Urinary bladder (tissue), 3 donors: ENCODE measurements at regions not wholly inside any gene's neighbourhood (a gene's known extent, or its start where the extent isn't known, plus 50 kb on each side); places are given as distances from the start of the nearest gene placed in this dataset.
"Not testable (repeated sequence)": the region's sequence is repeated elsewhere in the genome, so short reads cannot be mapped to it uniquely, and the experiment has no call there.

ENCODE experiments used
- DNase-seq: peaks from one replicate; pipeline ENCODE4 v3.0.0-alpha.2; 2015; ENCODE audit errors: extremely low spot score
- H3K27ac ChIP-seq: one replicate; pipeline ENCODE4 v1.5.1; 2013; ENCODE audit warnings: low read depth, mild to moderate bottlenecking, moderate library complexity
- H3K36me3 ChIP-seq: one replicate; pipeline ENCODE4 v1.6.1; 2013; ENCODE audit warnings: mild to moderate bottlenecking, moderate library complexity; ENCODE audit not compliant: insufficient read depth
- H3K4me1 ChIP-seq: one replicate; pipeline ENCODE4 v1.6.1; 2013; ENCODE audit warnings: mild to moderate bottlenecking, moderate library complexity; ENCODE audit not compliant: insufficient read depth
- H3K4me3 ChIP-seq: one replicate; pipeline ENCODE4 v1.5.1; 2013; ENCODE audit warnings: low read depth, low read length
- WGBS: extraction: QIAGEN DNeasy Blood & Tissue Kit; methylation state at CpG from one replicate; pipeline ENCODE4 v1.1.7; 2013; 5-methylcytosine and 5-hydroxymethylcytosine counted together
- donor health status: healthy with polysubstance abuse.
- donor health status: healthy.

DNA sequence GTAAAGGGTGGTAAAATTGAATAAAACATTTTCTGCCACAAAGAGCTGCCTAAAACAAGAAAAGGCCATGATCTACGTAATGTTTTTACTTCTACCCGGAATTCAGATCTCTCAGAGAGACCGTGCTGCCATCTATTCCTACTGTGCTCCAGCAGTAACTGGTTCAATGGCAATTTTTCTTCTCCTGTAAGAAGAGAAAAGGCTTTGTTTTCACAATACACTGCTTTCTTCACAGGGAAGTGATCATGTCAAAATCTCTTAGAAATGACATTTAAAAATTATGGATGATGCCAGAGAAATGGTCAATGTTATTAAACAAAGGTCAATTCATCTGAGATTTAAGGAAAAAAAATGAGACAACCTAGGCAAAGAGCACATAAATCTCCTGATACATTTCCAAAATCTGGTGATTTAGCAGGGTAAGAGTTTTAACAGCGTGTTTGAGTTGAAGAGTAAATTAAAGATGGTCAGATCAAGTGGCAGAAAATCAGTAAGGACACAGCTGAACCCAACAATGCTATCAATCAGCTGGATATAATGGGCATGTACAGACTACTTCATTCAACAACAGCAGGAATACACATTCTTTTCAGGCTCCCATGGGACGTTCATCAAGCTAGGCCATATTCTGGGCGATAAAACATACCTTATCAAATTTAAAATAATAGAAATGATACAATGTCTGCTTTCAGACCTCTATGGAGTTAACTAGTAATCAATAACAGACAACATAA, 523.1 kb downstream of the CHSY3 start:
- no peaks in the 10 kb centered on the region for H3K36me3 ChIP-seq
- no peak overlapping the region for H3K27ac ChIP-seq
- no peak for DNase-seq
- 90% methylated on average over 6 of the region's 6 CpGs for WGBS
- no peak overlapping the region for H3K4me3 ChIP-seq
- H3K4me1 ChIP-seq: no peaks in the 10 kb centered on the region

DNA sequence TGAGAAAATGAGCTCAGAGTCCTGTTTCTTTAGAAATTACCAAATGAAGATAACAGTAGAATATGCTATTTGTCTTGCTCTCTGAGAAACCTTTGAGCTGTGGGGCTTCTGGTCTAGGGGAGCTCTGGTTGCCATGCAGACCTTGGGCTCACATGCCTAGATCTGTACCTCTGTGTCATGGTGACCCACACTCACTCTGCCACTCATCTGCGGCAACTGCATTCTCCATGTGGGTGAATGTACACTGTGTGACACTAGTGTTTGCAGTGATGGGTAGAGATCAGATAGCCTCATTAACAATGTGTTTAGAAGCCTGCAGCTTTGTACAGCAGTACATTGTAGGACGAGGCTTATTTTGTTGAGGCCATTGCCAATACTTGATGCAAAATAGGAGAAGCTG, 521.2 kb downstream of the CHSY3 start:
- no peaks in the 10 kb centered on the region for H3K4me1 ChIP-seq
- H3K4me3 ChIP-seq: no peak overlapping the region
- no peaks in the 10 kb centered on the region for H3K36me3 ChIP-seq
- no peak for DNase-seq
- WGBS: 87% methylated on average over 2 of the region's 2 CpGs
- H3K27ac ChIP-seq: no peak overlapping the region

DNA sequence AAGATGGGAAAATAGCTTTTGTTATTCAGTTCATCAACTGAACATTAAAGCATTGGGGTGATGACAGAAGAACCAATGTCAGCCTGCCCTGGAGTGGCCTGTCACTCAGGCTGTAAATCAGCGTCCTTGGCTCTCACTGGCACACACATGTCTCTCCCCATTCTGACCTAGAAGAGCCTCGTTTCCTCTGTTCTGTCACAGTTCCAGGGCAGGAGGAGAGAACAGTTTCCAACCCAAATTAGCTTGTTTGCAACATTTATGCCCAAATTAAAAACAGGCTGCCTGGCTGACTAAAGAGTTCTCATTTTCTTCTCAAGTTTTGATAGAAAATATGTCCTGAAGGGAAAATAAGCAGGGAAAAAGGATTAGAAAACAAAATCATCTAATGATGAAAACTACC, 520.1 kb downstream of the CHSY3 start:
- H3K4me1 ChIP-seq: no peaks in the 10 kb centered on the region
- 63% methylated on average over 2 of the region's 2 CpGs for WGBS
- no peak overlapping the region for H3K4me3 ChIP-seq
- no peaks in the 10 kb centered on the region for H3K36me3 ChIP-seq
- DNase-seq: no peak
- no peak overlapping the region for H3K27ac ChIP-seq

GRCh38 chr5:130402906-130403305, 498.6 kb downstream of the CHSY3 start:
- H3K4me1 ChIP-seq: no peaks in the 10 kb centered on the region
- no peak overlapping the region for H3K27ac ChIP-seq
- 70% methylated on average over 7 of the region's 7 CpGs for WGBS
- no peak overlapping the region for H3K4me3 ChIP-seq
- DNase-seq: no peak
- no peaks in the 10 kb centered on the region for H3K36me3 ChIP-seq

DNA sequence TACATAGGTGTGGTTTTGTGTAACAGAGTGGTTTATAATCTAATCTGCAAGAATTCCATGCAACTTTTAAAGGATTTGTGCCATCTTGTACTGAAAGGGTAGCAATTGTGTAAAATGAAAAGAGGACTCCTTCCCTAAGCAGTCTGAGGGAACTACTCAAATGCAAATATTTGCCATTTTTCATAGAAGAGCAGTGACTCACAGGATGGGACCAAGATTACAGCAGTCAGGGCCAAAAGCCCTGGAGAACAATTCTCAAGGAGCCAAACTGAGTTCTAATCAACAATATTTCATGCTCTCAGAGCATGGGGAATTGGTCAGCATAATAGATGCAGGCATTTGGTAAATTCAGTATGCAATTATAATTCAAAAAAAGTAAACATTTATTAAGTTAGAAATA, 495.8 kb downstream of the CHSY3 start:
- DNase-seq: no peak
- no peaks in the 10 kb centered on the region for H3K36me3 ChIP-seq
- H3K27ac ChIP-seq: no peak overlapping the region
- H3K4me1 ChIP-seq: no peaks in the 10 kb centered on the region
- no peak overlapping the region for H3K4me3 ChIP-seq

DNA sequence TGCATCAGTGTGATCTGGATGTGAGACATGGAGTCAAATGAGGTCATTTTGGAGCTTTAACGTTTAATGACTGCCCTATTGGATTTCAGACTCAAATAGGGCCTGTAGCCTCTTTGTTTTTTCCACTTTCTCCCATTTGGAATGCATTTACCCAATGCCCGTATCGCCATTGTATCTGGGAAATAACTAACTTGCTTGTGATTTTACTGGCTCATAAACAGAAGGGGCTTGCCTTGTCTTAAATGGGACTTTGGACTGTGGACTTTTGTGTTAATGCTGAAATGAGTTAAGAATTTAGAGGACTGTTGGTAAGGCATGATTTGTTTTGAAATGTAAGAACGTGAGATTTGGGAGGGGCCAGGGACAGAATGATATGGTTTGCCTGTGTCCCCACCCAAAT, 494.6 kb downstream of the CHSY3 start:
- no peak overlapping the region for H3K4me3 ChIP-seq
- no peak for DNase-seq
- H3K36me3 ChIP-seq: no peaks in the 10 kb centered on the region
- H3K27ac ChIP-seq: no peak overlapping the region
- no peaks in the 10 kb centered on the region for H3K4me1 ChIP-seq
- 89% methylated on average over 4 of the region's 4 CpGs for WGBS

DNA sequence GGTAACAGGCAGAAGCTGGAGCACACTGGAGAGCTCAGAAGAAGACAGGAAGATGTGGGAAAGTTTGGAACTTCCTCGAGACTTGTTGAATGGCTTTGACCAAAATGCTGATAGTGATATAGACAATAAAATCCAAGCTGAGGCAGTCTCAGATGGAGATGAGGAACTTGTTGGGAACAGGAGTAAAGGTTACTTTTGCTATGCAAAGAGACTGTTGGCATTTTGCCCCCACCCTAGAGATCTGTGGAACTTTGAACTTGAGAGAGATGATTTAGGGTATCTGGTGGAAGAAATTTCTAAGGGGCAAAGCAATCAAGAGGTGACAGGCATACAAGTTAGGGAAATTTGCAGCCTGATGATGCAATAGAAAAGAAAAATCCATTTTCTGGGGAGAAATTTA, 493.5 kb downstream of the CHSY3 start:
- WGBS: 93% methylated on average over 1 of the region's 1 CpG
- DNase-seq, H3K4me1 ChIP-seq, H3K4me3 ChIP-seq, H3K36me3 ChIP-seq, H3K27ac ChIP-seq: not testable (repeated sequence)

DNA sequence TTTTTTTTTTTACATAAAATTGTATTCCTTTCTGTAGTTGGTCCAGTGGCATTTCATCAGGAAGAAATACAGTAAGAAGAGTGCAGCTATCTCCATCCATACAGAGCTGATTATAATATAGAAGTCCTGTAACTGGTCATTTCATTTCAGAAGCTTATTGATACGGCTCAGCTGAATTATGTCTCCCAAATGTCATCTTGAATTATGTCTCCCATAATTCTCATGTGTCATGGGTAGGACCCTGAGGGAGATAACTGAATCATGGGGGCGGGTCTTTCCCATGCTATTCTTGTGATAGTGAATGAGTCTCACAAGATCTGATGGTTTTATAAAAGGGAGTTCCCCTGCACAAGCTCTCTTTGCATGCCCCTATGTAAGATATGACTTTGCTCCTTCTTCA, 492.9 kb downstream of the CHSY3 start:
- no peak overlapping the region for H3K4me3 ChIP-seq
- DNase-seq: no peak
- H3K36me3 ChIP-seq: no peaks in the 10 kb centered on the region
- no peak overlapping the region for H3K27ac ChIP-seq
- 90% methylated on average over 2 of the region's 2 CpGs for WGBS
- H3K4me1 ChIP-seq: no peaks in the 10 kb centered on the region

DNA sequence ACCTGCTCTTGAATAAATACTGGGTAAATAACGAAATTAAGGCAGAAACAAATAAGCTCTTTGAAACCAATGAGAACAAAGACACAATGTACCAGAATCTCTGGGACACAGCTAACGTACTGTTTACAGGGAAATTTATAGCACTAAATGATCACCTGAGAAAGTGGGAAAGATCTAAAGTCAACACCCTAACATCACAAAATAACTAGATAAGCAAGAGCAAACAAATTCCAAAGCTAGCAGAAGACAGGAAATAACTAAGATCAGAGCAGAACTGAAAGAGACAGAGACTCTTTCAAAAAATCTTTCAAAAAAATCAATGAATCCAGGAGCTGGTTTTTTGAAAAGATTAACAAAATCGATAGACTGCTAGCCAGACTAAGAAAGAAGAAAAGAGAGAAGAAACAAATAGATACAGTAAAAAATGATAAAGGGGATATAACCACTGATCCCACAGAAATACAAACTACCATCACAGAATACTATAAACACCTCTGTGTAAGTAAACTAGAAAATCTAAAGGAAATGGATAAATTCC, 487.5 kb downstream of the CHSY3 start:
- not testable (repeated sequence) for DNase-seq, H3K27ac ChIP-seq, H3K4me1 ChIP-seq, H3K36me3 ChIP-seq, H3K4me3 ChIP-seq
- 70% methylated on average over 3 of the region's 3 CpGs for WGBS

DNA sequence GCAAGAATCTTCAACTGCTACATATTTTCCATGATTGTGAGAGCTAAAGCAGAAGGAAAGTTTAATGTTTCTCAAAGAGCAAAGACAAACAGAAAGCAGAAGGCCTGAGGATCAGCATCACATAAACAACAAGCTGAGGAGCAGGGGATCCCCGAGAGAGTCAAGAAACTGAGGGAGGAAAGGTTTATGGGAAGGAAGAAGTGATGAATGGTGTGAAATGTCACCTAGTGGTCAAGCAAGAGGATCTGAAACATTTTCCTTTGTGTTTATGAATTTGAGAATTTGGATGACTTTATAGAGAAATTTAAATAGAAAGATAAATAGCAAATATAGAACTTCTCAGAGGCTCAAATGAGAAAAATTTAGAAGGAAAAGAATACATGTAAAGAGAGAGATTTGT, 481.9 kb downstream of the CHSY3 start:
- H3K4me3 ChIP-seq: no peak overlapping the region
- no peak overlapping the region for H3K27ac ChIP-seq
- no peak for DNase-seq
- WGBS: 17% methylated on average over 1 of the region's 1 CpG
- H3K4me1 ChIP-seq: no peaks in the 10 kb centered on the region
- H3K36me3 ChIP-seq: no peaks in the 10 kb centered on the region

GRCh38 chr5:130385656-130386055, 481.4 kb downstream of the CHSY3 start:
- Histone ChIP-seq H3K27ac (no peak overlapping the region), H3K4me1 (no peaks in the 10 kb centered on the region), H3K4me3 (no peak overlapping the region), H3K36me3 (no peaks in the 10 kb centered on the region)
- 28% methylated on average over 2 of the region's 2 CpGs for WGBS
- no peak for DNase-seq

- 59% methylated on average over 2 of the region's 2 CpGs for WGBS
Measured at GRCh38 chr5:130365956-130366355, 461.7 kb downstream of the CHSY3 start.

DNA sequence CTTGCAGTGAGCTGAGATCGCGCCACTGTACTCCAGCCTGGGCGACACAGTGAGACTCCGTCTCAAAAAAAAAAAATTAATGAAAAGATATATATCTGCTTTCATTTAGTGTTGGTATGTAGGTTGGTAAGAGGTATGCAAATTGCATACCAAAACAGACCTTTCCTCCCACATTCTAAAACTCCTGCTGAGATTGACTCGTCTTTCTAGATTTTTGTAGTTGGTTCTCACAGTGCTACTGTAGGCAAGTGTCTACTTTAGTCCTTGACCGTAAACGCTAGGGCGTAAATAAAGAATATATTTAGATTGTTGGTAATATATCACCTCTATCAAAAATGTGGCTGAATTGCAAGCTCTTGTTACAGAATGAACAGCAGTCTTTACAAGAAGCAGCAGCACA, 445.9 kb downstream of the CHSY3 start:
- Histone ChIP-seq H3K4me3 (no peak overlapping the region), H3K36me3 (no peaks in the 10 kb centered on the region), H3K4me1 (no peaks in the 10 kb centered on the region), H3K27ac (no peak overlapping the region)
- 96% methylated on average over 8 of the region's 8 CpGs for WGBS
- no peak for DNase-seq

More at GRCh38 chr5:130365956-130366355, 461.7 kb downstream of the CHSY3 start:
- DNase-seq: no peak
- H3K27ac ChIP-seq: no peak overlapping the region
- H3K36me3 ChIP-seq: no peaks in the 10 kb centered on the region
- H3K4me3 ChIP-seq: no peak overlapping the region
- no peaks in the 10 kb centered on the region for H3K4me1 ChIP-seq

DNA sequence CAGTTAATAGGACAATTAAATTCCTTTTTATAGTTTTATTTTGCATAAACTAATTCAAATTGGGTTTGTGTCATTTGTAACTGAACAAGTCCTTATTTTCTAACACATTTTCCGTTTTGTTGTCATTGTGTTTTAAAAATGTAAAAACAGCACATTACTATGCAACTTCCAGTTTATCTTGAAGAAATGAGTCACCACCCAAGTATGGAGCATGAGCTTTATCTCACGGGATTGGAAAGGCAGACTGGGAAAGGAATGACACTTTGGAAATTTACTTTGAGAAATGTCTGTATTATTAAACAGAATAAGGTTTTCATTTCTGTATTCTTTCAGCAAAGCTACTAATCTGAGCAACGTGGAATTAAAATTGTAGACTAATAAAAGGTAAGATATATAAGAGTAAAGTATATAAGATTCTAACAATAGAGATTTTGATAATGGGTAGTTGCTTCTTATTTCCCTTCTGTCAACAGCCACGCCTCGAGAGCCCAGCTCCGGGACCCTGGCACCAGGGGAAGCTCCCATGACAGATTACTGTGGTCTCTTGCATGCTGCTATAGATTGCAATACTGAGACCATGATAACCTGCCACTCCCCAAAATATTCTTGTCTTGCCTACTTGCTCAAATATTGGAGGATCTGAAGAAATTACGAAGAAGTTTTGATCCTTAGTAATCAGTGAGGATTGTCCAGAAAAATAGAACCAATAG, 433.1 kb downstream of the CHSY3 start:
- Histone ChIP-seq H3K4me1 (no peaks in the 10 kb centered on the region), H3K36me3 (no peaks in the 10 kb centered on the region), H3K27ac (no peak overlapping the region), H3K4me3 (no peak overlapping the region)
- WGBS: 45% methylated on average over 7 of the region's 7 CpGs
- DNase-seq: no peak
